Skeletal muscle satellite cell (primary cell): ENCODE measurements at regions not wholly inside any gene's neighbourhood (a gene's known extent, or its start where the extent isn't known, plus 50 kb on each side); places are given as distances from the start of the nearest gene placed in this dataset.

Source experiments
- H3K27me3 ChIP-seq: 2 replicates; pipeline ENCODE4 v1.7.0; 2013; ENCODE audit warnings: low read length; ENCODE audit not compliant: control insufficient read depth, insufficient read depth
- H3K36me3 ChIP-seq: 2 replicates; pipeline ENCODE4 v1.7.0; 2013; ENCODE audit warnings: mild to moderate bottlenecking, control low read depth, low read length; ENCODE audit not compliant: insufficient read depth
- H3K4me1 ChIP-seq: 2 replicates; pipeline ENCODE4 v1.7.0; 2013; ENCODE audit warnings: low read length; ENCODE audit not compliant: control insufficient read depth, insufficient read depth
- H3K4me2 ChIP-seq: 2 replicates; pipeline ENCODE4 v1.7.0; 2013; ENCODE audit warnings: mild to moderate bottlenecking, low read length
- H3K4me3 ChIP-seq: 2 replicates; pipeline ENCODE4 v1.7.0; 2013; ENCODE audit warnings: low read length
- H3K9ac ChIP-seq: 2 replicates; pipeline ENCODE4 v1.7.0; 2013; ENCODE audit warnings: mild to moderate bottlenecking, low read depth, low read length, moderate library complexity
- H3K9me3 ChIP-seq: replicated peaks from 2 replicates; pipeline ENCODE4 v1.7.0; 2013; ENCODE audit warnings: mild to moderate bottlenecking, control low read depth, low read length

GRCh38 chr2:120552800-120553481 is 182.7 kb upstream of the GLI2 start:
- H3K27me3 ChIP-seq = no peaks in the 10 kb centered on the region

GRCh38 chr2:120554625-120555032 is 181.0 kb upstream of the GLI2 start:
- Histone ChIP-seq H3K9me3 (no peaks in the 10 kb centered on the region), H3K36me3 (no peaks in the 10 kb centered on the region), H3K27me3 (no peaks in the 10 kb centered on the region), H3K9ac (no peak overlapping the region), H3K4me1 (peaks cover 19% of the 10 kb centered on the region), H3K4me3 (no peak overlapping the region), H3K4me2 (no peak overlapping the region)

More at GRCh38 chr2:120552800-120553481, 182.7 kb upstream of the GLI2 start:
- no peak overlapping the region for H3K4me2 ChIP-seq
- H3K9ac ChIP-seq = no peak overlapping the region
- H3K4me1 ChIP-seq = peaks cover 10% of the 10 kb centered on the region
- H3K9me3 ChIP-seq = no peaks in the 10 kb centered on the region
- no peaks in the 10 kb centered on the region for H3K36me3 ChIP-seq
- no peak overlapping the region for H3K4me3 ChIP-seq

GRCh38 chr2:120555092-120555491 is 180.6 kb upstream of the GLI2 start:
- no peak overlapping the region for H3K4me2 ChIP-seq
- H3K36me3 ChIP-seq = no peaks in the 10 kb centered on the region
- H3K27me3 ChIP-seq = no peaks in the 10 kb centered on the region
- no peak overlapping the region for H3K4me3 ChIP-seq
- no peaks in the 10 kb centered on the region for H3K9me3 ChIP-seq
- no peak overlapping the region for H3K9ac ChIP-seq
- H3K4me1 ChIP-seq = peaks cover 24% of the 10 kb centered on the region

- Histone ChIP-seq H3K9ac (no peak overlapping the region), H3K4me1 (peaks cover 34% of the 10 kb centered on the region), H3K36me3 (no peaks in the 10 kb centered on the region), H3K9me3 (no peaks in the 10 kb centered on the region), H3K4me3 (no peak overlapping the region), H3K27me3 (no peaks in the 10 kb centered on the region), H3K4me2 (no peak overlapping the region)
Measured at GRCh38 chr2:120556911-120557310, 178.8 kb upstream of the GLI2 start.

GRCh38 chr2:120558847-120559246 is 176.8 kb upstream of the GLI2 start:
- Histone ChIP-seq H3K4me2 (peak overlapping the region; percentile 69), H3K4me3 (peak overlapping the region; percentile 37), H3K4me1 (peaks cover 24% of the 10 kb centered on the region), H3K27me3 (no peaks in the 10 kb centered on the region), H3K9ac (peak overlapping the region; percentile 70), H3K9me3 (no peaks in the 10 kb centered on the region), H3K36me3 (no peaks in the 10 kb centered on the region)

GRCh38 chr2:120559401-120559800 is 176.3 kb upstream of the GLI2 start:
- H3K4me1 ChIP-seq = peaks cover 24% of the 10 kb centered on the region
- peak overlapping the region; percentile 69 for H3K4me2 ChIP-seq
- H3K36me3 ChIP-seq = no peaks in the 10 kb centered on the region
- H3K9ac ChIP-seq = peak overlapping the region; percentile 76
- H3K4me3 ChIP-seq = no peak overlapping the region
- no peaks in the 10 kb centered on the region for H3K27me3 ChIP-seq
- no peaks in the 10 kb centered on the region for H3K9me3 ChIP-seq

GRCh38 chr2:120560330-120560729 is 175.3 kb upstream of the GLI2 start:
- Histone ChIP-seq H3K27me3 (no peaks in the 10 kb centered on the region), H3K4me1 (peaks cover 24% of the 10 kb centered on the region), H3K36me3 (no peaks in the 10 kb centered on the region), H3K4me2 (no peak overlapping the region), H3K9ac (peak overlapping the region; percentile 76), H3K4me3 (no peak overlapping the region), H3K9me3 (no peaks in the 10 kb centered on the region)

GRCh38 chr2:120561379-120562035 is 174.2 kb upstream of the GLI2 start:
- Histone ChIP-seq H3K9ac (no peak overlapping the region), H3K4me1 (peaks cover 36% of the 10 kb centered on the region), H3K36me3 (no peaks in the 10 kb centered on the region), H3K27me3 (no peaks in the 10 kb centered on the region), H3K4me2 (no peak overlapping the region), H3K9me3 (no peaks in the 10 kb centered on the region), H3K4me3 (no peak overlapping the region)

GRCh38 chr2:120562218-120563005 is 173.3 kb upstream of the GLI2 start:
- Histone ChIP-seq H3K27me3 (no peaks in the 10 kb centered on the region), H3K36me3 (no peaks in the 10 kb centered on the region), H3K9me3 (no peaks in the 10 kb centered on the region), H3K4me1 (peaks cover 44% of the 10 kb centered on the region), H3K4me3 (no peak overlapping the region), H3K4me2 (no peak overlapping the region), H3K9ac (no peak overlapping the region)

- no peak overlapping the region for H3K4me2 ChIP-seq
- H3K36me3 ChIP-seq = no peaks in the 10 kb centered on the region
- no peak overlapping the region for H3K9ac ChIP-seq
- H3K27me3 ChIP-seq = no peaks in the 10 kb centered on the region
- H3K4me3 ChIP-seq = no peak overlapping the region
- H3K9me3 ChIP-seq = no peaks in the 10 kb centered on the region
- H3K4me1 ChIP-seq = peaks cover 45% of the 10 kb centered on the region
Measured at GRCh38 chr2:120563616-120564015, 172.1 kb upstream of the GLI2 start.

- Histone ChIP-seq H3K9me3 (no peaks in the 10 kb centered on the region), H3K9ac (no peak overlapping the region), H3K4me1 (peaks cover 39% of the 10 kb centered on the region), H3K4me3 (no peak overlapping the region), H3K36me3 (no peaks in the 10 kb centered on the region), H3K27me3 (no peaks in the 10 kb centered on the region), H3K4me2 (no peak overlapping the region)
Measured at GRCh38 chr2:120564213-120565094, 171.2 kb upstream of the GLI2 start.
